ENCODE measurements at regions not wholly inside any gene's neighbourhood (a gene's known extent, or its start where the extent isn't known, plus 50 kb on each side); places are given as distances from the start of the nearest gene placed in this dataset.
"Not testable (repeated sequence)": the region's sequence is repeated elsewhere in the genome, so short reads cannot be mapped to it uniquely, and the experiment has no call there.

DNA sequence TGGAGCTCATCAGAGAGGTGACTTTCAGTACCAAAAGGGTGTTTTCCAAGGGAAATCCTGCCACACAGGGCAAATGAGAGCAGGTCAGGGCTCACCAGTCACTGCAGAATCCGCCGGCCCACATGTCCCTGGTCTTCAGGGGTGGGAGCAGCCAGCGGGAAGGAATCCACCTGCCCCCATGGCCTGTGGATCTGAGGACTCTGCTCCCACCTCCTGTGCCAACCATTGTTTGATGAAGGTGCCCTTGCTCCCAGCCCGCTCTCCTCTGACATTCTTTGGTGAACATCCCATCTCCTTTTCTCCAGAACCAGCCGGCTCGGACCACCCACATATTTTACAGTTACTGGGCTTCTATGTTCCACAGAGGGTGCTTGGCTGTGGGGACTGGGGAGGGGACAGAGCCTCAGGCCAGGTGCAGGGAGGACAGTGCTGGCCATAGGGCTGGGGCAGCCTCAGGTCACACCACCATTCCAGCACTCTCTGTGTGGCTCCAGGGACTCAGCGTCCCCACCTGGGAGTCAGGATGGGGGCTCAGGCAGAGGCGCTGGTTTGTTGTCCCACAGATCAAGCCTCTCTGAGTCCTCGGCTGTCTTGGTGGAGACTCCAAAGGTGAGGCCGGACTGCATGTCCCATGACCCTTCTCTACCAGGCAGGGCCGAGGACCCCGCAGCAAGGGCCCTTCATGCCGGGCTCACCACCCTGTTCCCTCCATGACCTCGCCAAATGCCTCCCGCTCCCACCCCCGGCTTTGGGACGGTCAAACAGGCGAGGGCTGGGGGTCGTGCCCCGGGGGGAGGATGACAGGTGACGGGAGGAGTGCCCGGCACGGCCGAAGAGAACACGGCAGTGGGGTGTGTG, 183.2 kb upstream of the ZNF469 start:
- H3K4me2 ChIP-seq (ENCODE audit: low read length, poor library complexity, severe bottlenecking); H3K18ac ChIP-seq (ENCODE audit: low read depth in 1 of 2, low read length in 2 of 2); H2BK120ac ChIP-seq (ENCODE audit: low read depth, low read length); H3K14ac ChIP-seq (ENCODE audit: low read length in 2 of 2); H3K27me3 ChIP-seq (ENCODE audit: control insufficient read depth in 1 of 2, insufficient read depth in 1 of 2, low read length in 2 of 2); H3K9me3 ChIP-seq (ENCODE audit: control insufficient read depth, low read length); DNase-seq; H3K79me1 ChIP-seq (replicated peaks; ENCODE audit: low read length, poor library complexity, severe bottlenecking); H2AK5ac ChIP-seq (ENCODE audit: low read length, severe bottlenecking); H2BK15ac ChIP-seq (ENCODE audit: low read depth, poor library complexity, severe bottlenecking); H3K4ac ChIP-seq (ENCODE audit: low read depth in 1 of 2, low read length in 2 of 2); H4K8ac ChIP-seq (ENCODE audit: low read length); H2BK5ac ChIP-seq (ENCODE audit: low read depth, low read length, poor library complexity, severe bottlenecking); H3K36me3 ChIP-seq (ENCODE audit: control insufficient read depth in 1 of 2, insufficient read depth in 2 of 2, low read depth in 1 of 2, low read length in 2 of 2); H3K4me1 ChIP-seq (ENCODE audit: control insufficient read depth, insufficient read depth, low read depth, low read length); H2AFZ ChIP-seq (ENCODE audit: low read depth, low read length); H3K23ac ChIP-seq (ENCODE audit: low read length in 2 of 2); H3K9ac ChIP-seq (ENCODE audit: low read length); H4K91ac ChIP-seq (ENCODE audit: low read length); H3K27ac ChIP-seq (ENCODE audit: low read length, poor library complexity, severe bottlenecking); H3K4me3 ChIP-seq (ENCODE audit: insufficient read depth in 1 of 2, low read depth in 1 of 2, low read length in 2 of 2): not testable (repeated sequence)
- H2BK12ac ChIP-seq (ENCODE audit: low read length in 2 of 2), result peak overlapping the region in 1 of 2 experiments; percentile 15
- 93% methylated on average over 22 of the region's 25 CpGs for WGBS

DNA sequence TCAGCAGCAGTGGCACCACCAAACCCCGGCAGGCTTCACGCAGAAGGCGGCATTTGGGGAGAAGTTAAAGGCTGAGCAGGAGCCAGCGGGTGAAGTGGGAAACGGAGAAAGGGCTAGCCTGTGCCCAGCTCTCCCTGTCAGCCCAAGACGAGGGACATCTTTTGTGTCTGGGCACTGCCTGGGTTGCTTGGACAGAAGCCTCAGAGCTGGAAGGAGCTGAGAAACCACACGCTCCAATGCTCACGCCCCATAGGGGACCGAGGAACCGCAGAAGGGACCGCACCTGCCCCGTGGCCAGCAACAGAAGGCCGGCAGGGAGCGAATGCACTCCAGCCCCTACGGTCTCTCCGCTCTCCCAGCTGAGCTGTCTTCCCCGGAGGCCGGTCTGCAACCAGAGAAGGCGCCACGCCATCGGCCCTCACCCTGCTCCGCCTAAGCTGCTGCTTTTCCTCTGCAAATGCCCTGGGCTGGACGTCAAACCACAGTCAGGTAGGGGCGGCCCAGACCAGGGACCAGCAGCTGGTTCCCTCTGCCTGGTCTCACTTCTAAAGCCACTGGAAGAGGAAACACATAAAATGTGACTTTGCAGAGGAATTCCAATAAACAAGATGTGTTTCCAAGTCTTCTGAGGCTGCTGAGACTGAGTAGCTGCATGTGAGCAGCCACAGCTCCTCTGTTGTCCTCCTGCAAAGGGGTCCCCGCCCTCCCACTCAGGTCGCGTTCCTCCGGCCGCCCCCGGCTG, 182.4 kb upstream of the ZNF469 start:
- not testable (repeated sequence) for H2BK12ac ChIP-seq (ENCODE audit: low read length in 2 of 2); H3K4me3 ChIP-seq (ENCODE audit: insufficient read depth in 1 of 2, low read depth in 1 of 2, low read length in 2 of 2); H3K27me3 ChIP-seq (ENCODE audit: control insufficient read depth in 1 of 2, insufficient read depth in 1 of 2, low read length in 2 of 2); H2BK5ac ChIP-seq (ENCODE audit: low read depth, low read length, poor library complexity, severe bottlenecking); H3K9ac ChIP-seq (ENCODE audit: low read length); H3K23ac ChIP-seq (ENCODE audit: low read length in 2 of 2); H3K9me3 ChIP-seq (ENCODE audit: control insufficient read depth, low read length); H3K79me1 ChIP-seq (replicated peaks; ENCODE audit: low read length, poor library complexity, severe bottlenecking); H3K4me2 ChIP-seq (ENCODE audit: low read length, poor library complexity, severe bottlenecking); H3K4me1 ChIP-seq (ENCODE audit: control insufficient read depth, insufficient read depth, low read depth, low read length); H2AK5ac ChIP-seq (ENCODE audit: low read length, severe bottlenecking); DNase-seq; H2AFZ ChIP-seq (ENCODE audit: low read depth, low read length); H3K18ac ChIP-seq (ENCODE audit: low read depth in 1 of 2, low read length in 2 of 2); H3K36me3 ChIP-seq (ENCODE audit: control insufficient read depth in 1 of 2, insufficient read depth in 2 of 2, low read depth in 1 of 2, low read length in 2 of 2); H3K4ac ChIP-seq (ENCODE audit: low read depth in 1 of 2, low read length in 2 of 2); H2BK120ac ChIP-seq (ENCODE audit: low read depth, low read length); H4K8ac ChIP-seq (ENCODE audit: low read length); H4K91ac ChIP-seq (ENCODE audit: low read length); H2BK15ac ChIP-seq (ENCODE audit: low read depth, poor library complexity, severe bottlenecking); H3K27ac ChIP-seq (ENCODE audit: low read length, poor library complexity, severe bottlenecking); H3K14ac ChIP-seq (ENCODE audit: low read length in 2 of 2)
- WGBS, result 82% methylated on average over 22 of the region's 30 CpGs

DNA sequence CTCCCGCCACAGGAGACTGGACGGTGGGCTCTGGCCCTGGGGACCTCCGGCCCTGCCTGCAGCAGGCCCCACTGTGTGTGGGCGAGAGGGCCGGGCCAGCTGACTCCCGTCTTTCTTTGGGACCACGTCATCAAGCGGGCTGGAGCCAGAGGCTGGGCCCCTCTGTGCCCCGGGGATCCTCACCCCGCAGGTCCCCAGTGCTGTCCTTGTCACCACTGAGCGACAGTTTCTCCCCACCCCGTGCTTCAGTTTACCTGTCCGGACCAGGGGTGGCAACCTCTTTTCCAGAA, 181.9 kb upstream of the ZNF469 start:
- H2BK12ac ChIP-seq (ENCODE audit: low read length in 2 of 2), result no peak overlapping the region
- peaks cover 0 to 7% of the 10 kb centered on the region in 2 experiments for H3K27me3 ChIP-seq (ENCODE audit: control insufficient read depth in 1 of 2, insufficient read depth in 1 of 2, low read length in 2 of 2)
- H3K18ac ChIP-seq (ENCODE audit: low read depth in 1 of 2, low read length in 2 of 2), result no peak overlapping the region
- no peak overlapping the region for H3K4me3 ChIP-seq (ENCODE audit: insufficient read depth in 1 of 2, low read depth in 1 of 2, low read length in 2 of 2)
- no peak overlapping the region for H2BK15ac ChIP-seq (ENCODE audit: low read depth, poor library complexity, severe bottlenecking)
- H4K91ac ChIP-seq (ENCODE audit: low read length), result no peak overlapping the region
- H2BK120ac ChIP-seq (ENCODE audit: low read depth, low read length), result no peak overlapping the region
- no peaks in the 10 kb centered on the region for H3K4me1 ChIP-seq (ENCODE audit: control insufficient read depth, insufficient read depth, low read depth, low read length)
- no peaks in the 10 kb centered on the region for H3K9me3 ChIP-seq (ENCODE audit: control insufficient read depth, low read length)
- DNase-seq, result no peak
- H3K4me2 ChIP-seq (ENCODE audit: low read length, poor library complexity, severe bottlenecking), result no peak overlapping the region
- no peak overlapping the region for H3K4ac ChIP-seq (ENCODE audit: low read depth in 1 of 2, low read length in 2 of 2)
- no peaks in the 10 kb centered on the region for H3K79me1 ChIP-seq (replicated peaks; ENCODE audit: low read length, poor library complexity, severe bottlenecking)
- H2AK5ac ChIP-seq (ENCODE audit: low read length, severe bottlenecking), result no peak overlapping the region
- no peak overlapping the region for H2AFZ ChIP-seq (ENCODE audit: low read depth, low read length)
- H3K23ac ChIP-seq (ENCODE audit: low read length in 2 of 2), result no peak overlapping the region
- H4K8ac ChIP-seq (ENCODE audit: low read length), result no peak overlapping the region
- no peak overlapping the region for H3K9ac ChIP-seq (ENCODE audit: low read length)
- no peaks in the 10 kb centered on the region for H3K36me3 ChIP-seq (ENCODE audit: control insufficient read depth in 1 of 2, insufficient read depth in 2 of 2, low read depth in 1 of 2, low read length in 2 of 2)
- no peak overlapping the region for H2BK5ac ChIP-seq (ENCODE audit: low read depth, low read length, poor library complexity, severe bottlenecking)
- WGBS, result 92% methylated on average over 13 of the region's 13 CpGs
- H3K14ac ChIP-seq (ENCODE audit: low read length in 2 of 2), result no peak overlapping the region
- no peak overlapping the region for H3K27ac ChIP-seq (ENCODE audit: low read length, poor library complexity, severe bottlenecking)

DNA sequence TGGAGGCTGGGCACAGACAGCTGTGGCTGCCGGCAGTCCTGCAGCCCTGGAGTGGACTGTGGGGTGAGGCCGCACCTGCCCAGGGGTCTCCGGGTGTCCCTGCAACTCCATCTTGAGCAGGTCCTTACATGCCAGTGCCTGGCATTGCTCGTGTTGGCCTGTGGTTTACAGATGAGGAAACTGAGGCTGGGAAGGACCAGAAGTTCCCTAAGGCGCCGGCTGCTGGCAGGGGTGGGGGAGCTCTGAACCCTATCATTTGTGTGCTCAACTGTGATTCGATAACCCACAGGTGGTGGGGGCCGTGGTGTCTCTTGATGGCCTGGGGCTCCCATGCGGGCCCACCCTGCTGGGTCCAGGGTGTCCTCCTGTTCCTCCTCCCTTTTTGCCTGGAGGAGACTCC, 181.1 kb upstream of the ZNF469 start:
- H3K4me3 ChIP-seq (ENCODE audit: insufficient read depth in 1 of 2, low read depth in 1 of 2, low read length in 2 of 2); H3K4ac ChIP-seq (ENCODE audit: low read depth in 1 of 2, low read length in 2 of 2); H4K8ac ChIP-seq (ENCODE audit: low read length); H3K79me1 ChIP-seq (replicated peaks; ENCODE audit: low read length, poor library complexity, severe bottlenecking); DNase-seq; H2AK5ac ChIP-seq (ENCODE audit: low read length, severe bottlenecking); H3K18ac ChIP-seq (ENCODE audit: low read depth in 1 of 2, low read length in 2 of 2); H3K36me3 ChIP-seq (ENCODE audit: control insufficient read depth in 1 of 2, insufficient read depth in 2 of 2, low read depth in 1 of 2, low read length in 2 of 2); H2BK5ac ChIP-seq (ENCODE audit: low read depth, low read length, poor library complexity, severe bottlenecking); H2BK12ac ChIP-seq (ENCODE audit: low read length in 2 of 2); H3K14ac ChIP-seq (ENCODE audit: low read length in 2 of 2); H3K4me1 ChIP-seq (ENCODE audit: control insufficient read depth, insufficient read depth, low read depth, low read length); H3K4me2 ChIP-seq (ENCODE audit: low read length, poor library complexity, severe bottlenecking); H3K9me3 ChIP-seq (ENCODE audit: control insufficient read depth, low read length); H2BK120ac ChIP-seq (ENCODE audit: low read depth, low read length); H3K27ac ChIP-seq (ENCODE audit: low read length, poor library complexity, severe bottlenecking); H2AFZ ChIP-seq (ENCODE audit: low read depth, low read length); H3K27me3 ChIP-seq (ENCODE audit: control insufficient read depth in 1 of 2, insufficient read depth in 1 of 2, low read length in 2 of 2); H2BK15ac ChIP-seq (ENCODE audit: low read depth, poor library complexity, severe bottlenecking); H3K23ac ChIP-seq (ENCODE audit: low read length in 2 of 2); H4K91ac ChIP-seq (ENCODE audit: low read length); H3K9ac ChIP-seq (ENCODE audit: low read length): not testable (repeated sequence)
- 88% methylated on average over 9 of the region's 9 CpGs for WGBS
